ENCODE measurements at regions not wholly inside any gene's neighbourhood (a gene's known extent, or its start where the extent isn't known, plus 50 kb on each side); places are given as distances from the start of the nearest gene placed in this dataset.

- H3K27me3 ChIP-seq, result no peaks in the 10 kb centered on the region
- no peak for TF ChIP-seq POLR2A (IDR thresholded peaks at IDR 0.05)
- TF ChIP-seq EP300 (IDR thresholded peaks at IDR 0.05), result no peak
- TF ChIP-seq CTCF (IDR thresholded peaks at IDR 0.05), result no peak
- peak overlapping the region in 2 of 4 donors; percentile 18 to 37 for H3K27ac ChIP-seq
- no peak overlapping the region for H3K4me3 ChIP-seq
- H3K4me1 ChIP-seq, result peaks cover 0 to 17% (median 12%) of the 10 kb centered on the region in 4 donors
- WGBS, 2 donors, result 52 to 54% methylated on average over 7 of the region's 7 CpGs
- no peaks in the 10 kb centered on the region for H3K9me3 ChIP-seq
- peak; percentile 40 to 41 for DNase-seq (ENCODE audit: low spot score in 2 of 2)
- no peaks in the 10 kb centered on the region for H3K36me3 ChIP-seq
Measured at GRCh38 chr2:234823196-234823876, 128.5 kb upstream of the SH3BP4 start.

- Histone ChIP-seq H3K27me3 (no peaks in the 10 kb centered on the region), H3K27ac (no peak overlapping the region), H3K9me3 (no peaks in the 10 kb centered on the region), H3K4me1 (peaks cover 0 to 17% (median 12%) of the 10 kb centered on the region in 4 donors), H3K4me3 (no peak overlapping the region), H3K36me3 (no peaks in the 10 kb centered on the region)
- 93 to 94% methylated on average over 1 of the region's 1 CpG for WGBS, 2 donors
- TF ChIP-seq POLR2A (IDR thresholded peaks at IDR 0.05), result no peak
- TF ChIP-seq EP300 (IDR thresholded peaks at IDR 0.05), result no peak
- no peak for TF ChIP-seq CTCF (IDR thresholded peaks at IDR 0.05)
- no peak for DNase-seq (ENCODE audit: low spot score in 2 of 2)
Measured at GRCh38 chr2:234821946-234822475, 129.8 kb upstream of the SH3BP4 start.

- TF ChIP-seq EP300 (IDR thresholded peaks at IDR 0.05) (no peak), POLR2A (IDR thresholded peaks at IDR 0.05) (no peak), CTCF (IDR thresholded peaks at IDR 0.05) (no peak)
- Histone ChIP-seq H3K4me3 (no peak overlapping the region), H3K4me1 (peaks cover 0 to 10% (median 4%) of the 10 kb centered on the region in 4 donors), H3K9me3 (no peaks in the 10 kb centered on the region), H3K27ac (no peak overlapping the region), H3K27me3 (no peaks in the 10 kb centered on the region), H3K36me3 (no peaks in the 10 kb centered on the region)
- DNase-seq (ENCODE audit: low spot score in 2 of 2), result no peak
- 85 to 90% methylated on average over 3 of the region's 3 CpGs for WGBS, 2 donors
Measured at GRCh38 chr2:234818937-234819336, 132.9 kb upstream of the SH3BP4 start.

- H3K36me3 ChIP-seq, result no peaks in the 10 kb centered on the region
- H3K4me3 ChIP-seq, result no peak overlapping the region
- no peak for TF ChIP-seq POLR2A (IDR thresholded peaks at IDR 0.05)
- no peak for TF ChIP-seq EP300 (IDR thresholded peaks at IDR 0.05)
- no peak for TF ChIP-seq CTCF (IDR thresholded peaks at IDR 0.05)
- H3K27me3 ChIP-seq, result no peaks in the 10 kb centered on the region
- no peak overlapping the region for H3K27ac ChIP-seq
- 35 to 42% methylated on average over 10 of the region's 10 CpGs for WGBS, 2 donors
- H3K9me3 ChIP-seq, result no peaks in the 10 kb centered on the region
- H3K4me1 ChIP-seq, result no peaks in the 10 kb centered on the region
- DNase-seq (ENCODE audit: low spot score in 2 of 2), result no peak
Measured at GRCh38 chr2:234816491-234816890, 135.3 kb upstream of the SH3BP4 start.

GRCh38 chr2:234816056-234816455 lies 135.8 kb upstream of the SH3BP4 start:
- Histone ChIP-seq H3K4me3 (no peak overlapping the region), H3K4me1 (no peaks in the 10 kb centered on the region), H3K9me3 (no peaks in the 10 kb centered on the region), H3K27ac (no peak overlapping the region), H3K27me3 (no peaks in the 10 kb centered on the region), H3K36me3 (no peaks in the 10 kb centered on the region)
- 41 to 51% methylated on average over 4 of the region's 4 CpGs for WGBS, 2 donors
- no peak for TF ChIP-seq EP300 (IDR thresholded peaks at IDR 0.05)
- no peak for TF ChIP-seq CTCF (IDR thresholded peaks at IDR 0.05)
- no peak for TF ChIP-seq POLR2A (IDR thresholded peaks at IDR 0.05)
- no peak for DNase-seq (ENCODE audit: low spot score in 2 of 2)

Data from tibial nerve (tissue), 4 donors.